ENCODE measurements at regions not wholly inside any gene's neighbourhood (a gene's known extent, or its start where the extent isn't known, plus 50 kb on each side); places are given as distances from the start of the nearest gene placed in this dataset.
"Not testable (repeated sequence)": the region's sequence is repeated elsewhere in the genome, so short reads cannot be mapped to it uniquely, and the experiment has no call there.

DNA sequence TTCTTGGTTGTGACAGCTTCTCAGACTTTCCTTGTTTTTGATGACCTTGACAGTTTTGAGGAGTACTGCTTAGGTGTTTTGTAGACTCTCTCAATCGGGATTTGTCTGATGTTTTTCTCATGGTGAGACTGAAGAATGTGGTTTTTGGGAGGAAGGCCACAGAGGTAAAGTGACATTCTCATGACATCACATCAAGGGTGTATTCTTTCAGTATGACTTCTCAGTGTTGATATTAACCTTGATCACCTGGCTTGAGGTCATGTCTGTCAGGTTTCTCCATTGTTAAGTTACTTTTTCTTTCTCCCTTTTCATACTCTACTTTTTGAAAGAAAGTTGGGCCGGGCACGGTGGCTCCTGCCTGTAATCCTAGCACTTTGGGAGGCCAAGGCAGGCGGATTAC lies 269.9 kb downstream of the ZNF37A start:
- DNase-seq = not testable (repeated sequence)

DNA sequence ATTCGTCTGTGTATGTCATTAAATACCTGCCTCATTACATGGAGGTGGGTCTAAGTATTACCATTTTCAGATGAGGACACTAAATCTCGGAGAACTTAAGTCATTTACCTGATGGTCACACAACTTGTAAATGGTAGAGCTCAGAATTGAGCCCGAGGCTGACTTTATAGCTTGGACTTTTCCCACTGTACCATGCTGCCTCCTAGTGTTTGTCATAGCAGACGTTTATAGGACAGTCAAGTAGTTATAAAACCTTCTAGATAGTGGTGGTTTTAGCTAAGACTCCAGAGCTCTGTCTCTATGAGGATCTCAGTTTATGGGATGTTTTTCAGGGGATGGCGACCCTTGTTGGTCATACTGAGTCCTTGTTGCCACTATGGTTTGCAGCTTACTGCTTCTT lies 271.8 kb downstream of the ZNF37A start:
- not testable (repeated sequence) for DNase-seq

DNA sequence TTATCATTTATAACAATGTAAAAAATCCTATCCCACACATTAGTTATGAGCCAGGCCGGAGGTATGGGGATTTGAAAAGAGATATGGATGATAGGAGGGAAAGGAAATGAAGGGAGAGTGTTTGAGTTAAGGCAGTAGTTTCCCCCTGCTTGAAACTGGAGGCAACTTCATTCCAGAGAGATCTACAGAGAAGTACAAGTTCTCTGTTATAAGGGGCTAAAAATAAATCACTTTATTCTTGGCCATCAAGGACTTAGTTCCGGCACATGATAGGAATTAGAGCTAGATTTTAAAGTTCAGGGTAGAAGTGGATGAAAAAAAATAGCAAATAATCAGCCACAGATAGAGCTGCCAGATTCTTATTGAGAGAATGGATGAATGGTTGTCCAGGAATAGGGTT lies 289.7 kb downstream of the ZNF37A start:
- not testable (repeated sequence) for DNase-seq

DNA sequence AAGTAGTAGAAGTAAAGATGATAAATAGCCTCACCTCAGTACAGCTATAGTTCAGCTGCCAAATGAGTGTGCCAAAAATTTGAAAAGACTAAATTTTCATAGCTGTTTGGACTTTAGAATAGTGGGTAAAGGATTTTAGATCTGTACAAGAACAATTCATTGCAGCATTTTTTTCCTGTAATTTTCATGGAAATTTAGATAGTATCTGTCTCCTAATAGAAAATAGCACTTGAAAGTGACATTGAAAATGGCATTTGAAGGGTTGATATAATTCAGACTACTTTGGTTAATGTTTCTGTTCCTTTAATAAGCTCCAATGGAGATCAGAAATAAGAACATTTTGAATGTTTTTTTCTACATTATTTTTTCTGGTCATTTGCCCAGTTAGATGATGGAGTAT lies 292.7 kb downstream of the ZNF37A start:
- DNase-seq = not testable (repeated sequence)

DNA sequence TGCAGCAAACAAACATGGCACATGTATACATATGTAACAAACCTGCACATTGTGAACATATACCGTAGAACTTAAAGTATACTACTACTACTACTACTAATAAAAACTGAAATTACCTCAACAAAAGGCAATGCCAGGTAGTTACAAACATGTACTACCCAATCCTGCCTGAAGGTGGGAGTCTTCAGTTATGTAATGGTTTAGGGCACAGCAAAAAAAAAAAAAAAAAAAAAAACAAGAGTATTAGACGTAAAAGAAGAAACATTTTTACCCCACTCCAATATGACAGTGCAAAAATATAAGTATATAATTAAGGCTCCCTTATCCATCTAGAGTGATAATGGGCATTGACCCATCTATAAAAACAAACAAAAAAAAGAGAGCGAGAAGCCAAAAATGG lies 296.6 kb downstream of the ZNF37A start:
- not testable (repeated sequence) for DNase-seq

DNA sequence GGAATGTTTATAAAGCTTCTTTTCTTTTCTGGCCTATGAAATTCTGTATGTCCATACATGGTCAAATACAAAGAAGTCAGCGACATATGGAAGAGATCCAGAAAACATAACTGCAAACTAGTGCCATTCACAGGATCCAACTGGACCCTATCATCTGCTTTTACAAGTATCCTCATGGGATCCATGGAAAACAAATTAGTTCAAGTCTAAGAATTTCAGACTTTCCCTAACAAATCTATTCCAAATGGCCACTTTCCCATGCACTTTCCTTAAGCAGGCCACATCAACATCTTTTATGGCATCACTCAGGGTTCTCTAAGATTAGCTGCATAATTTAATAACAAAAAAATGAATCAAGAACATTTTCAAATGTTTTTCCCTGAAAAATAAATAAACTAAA lies 301.3 kb downstream of the ZNF37A start:
- not testable (repeated sequence) for DNase-seq

DNA sequence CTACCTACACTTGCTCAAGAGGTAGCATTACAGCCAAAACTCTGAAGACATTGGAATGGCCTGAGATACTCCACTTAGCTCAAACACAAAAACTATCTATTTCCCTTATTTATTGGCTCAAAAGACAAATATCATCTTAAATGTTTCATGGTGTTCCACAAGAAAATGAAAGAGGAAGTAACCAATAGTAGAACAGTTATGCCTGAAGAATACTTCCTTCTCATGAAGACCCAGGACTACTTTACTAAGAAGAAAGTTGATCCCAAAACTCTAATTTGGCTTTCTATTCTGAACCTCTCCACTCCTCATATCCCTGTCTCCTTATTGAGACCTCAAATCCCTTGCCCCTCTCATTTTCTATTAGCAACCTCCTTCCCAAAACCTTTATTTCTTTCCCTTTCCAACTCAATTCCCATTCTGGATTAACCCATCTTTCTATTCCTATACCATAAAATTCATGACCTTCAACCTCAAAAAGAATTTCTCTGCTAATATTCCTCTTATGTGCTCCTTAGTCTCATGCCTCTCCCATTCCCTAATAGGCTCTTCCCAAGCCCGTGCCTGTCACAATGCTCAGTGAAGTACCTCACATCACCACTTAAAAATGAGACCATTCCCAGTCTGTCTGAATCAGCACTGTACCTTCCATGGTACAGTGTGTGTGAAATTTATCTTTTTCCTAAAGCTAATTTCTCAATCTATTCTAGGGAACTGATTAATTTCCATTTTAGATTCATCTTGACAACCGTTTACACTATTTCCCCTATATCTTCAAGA lies 302.2 kb downstream of the ZNF37A start:
- not testable (repeated sequence) for DNase-seq

DNA sequence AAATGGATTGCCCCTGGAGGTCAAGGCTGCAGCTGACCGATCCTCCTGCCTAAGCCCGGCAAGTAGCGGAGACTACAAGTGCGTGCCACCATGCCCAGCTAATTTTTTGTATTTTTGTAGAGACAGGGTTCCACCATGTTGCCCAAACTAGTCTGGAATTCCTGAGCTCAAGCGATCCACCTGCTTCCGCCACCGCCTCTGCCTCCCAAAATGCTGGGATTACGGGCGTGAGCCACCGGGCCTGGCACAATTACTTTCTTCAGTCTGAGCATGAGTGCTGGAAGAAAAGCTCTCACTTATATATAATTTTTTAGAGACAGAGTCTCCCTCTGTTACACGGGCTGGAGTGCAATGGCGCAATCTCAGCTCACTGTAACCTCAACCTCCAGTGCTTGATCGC lies 307.4 kb downstream of the ZNF37A start:
- not testable (repeated sequence) for DNase-seq

DNA sequence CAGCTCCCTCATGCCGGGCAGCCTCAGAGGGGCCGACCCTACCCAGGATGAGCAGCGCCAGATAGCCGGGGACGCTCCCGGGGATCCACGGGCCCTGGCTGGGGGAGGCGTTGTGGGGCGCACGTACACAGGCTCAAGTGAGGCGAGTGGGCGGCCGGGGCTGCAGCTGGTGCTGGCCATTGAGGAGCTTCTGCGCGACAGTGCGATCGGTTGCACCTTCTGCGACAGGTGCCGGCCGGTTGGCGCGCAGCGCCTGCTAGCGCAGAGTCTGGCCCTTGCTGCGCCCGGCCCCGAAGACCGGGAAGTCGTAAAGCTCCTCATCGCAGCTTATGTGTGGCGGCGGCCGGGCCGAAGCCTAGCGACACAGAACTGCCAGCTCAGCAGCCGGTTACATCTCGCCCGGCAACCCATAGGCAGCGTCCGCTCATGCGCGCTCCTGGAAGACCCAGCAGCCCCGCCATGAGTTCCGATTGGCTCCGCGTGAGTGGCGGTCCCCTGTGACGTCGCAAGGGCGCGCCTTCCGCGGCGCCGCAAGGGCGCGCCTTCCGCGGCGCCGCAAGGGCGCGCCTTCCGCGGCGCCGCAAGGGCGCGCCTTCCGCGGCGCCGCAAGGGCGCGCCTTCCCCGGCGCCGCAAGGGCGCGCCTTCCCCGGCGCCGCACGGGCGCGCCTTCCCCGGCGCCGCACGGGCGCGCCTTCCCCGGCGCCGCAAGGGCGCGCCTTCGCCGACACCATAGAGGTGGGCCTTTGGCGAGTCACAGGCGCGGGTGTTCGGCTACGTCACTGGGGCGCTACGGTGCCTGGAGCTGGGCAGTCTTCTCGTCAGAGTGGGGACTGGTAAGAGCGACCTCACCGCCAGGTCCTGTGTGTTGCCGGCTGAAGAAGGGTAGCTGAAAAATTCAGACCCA lies 308.6 kb downstream of the ZNF37A start:
- peak; percentile 95 for DNase-seq

DNA sequence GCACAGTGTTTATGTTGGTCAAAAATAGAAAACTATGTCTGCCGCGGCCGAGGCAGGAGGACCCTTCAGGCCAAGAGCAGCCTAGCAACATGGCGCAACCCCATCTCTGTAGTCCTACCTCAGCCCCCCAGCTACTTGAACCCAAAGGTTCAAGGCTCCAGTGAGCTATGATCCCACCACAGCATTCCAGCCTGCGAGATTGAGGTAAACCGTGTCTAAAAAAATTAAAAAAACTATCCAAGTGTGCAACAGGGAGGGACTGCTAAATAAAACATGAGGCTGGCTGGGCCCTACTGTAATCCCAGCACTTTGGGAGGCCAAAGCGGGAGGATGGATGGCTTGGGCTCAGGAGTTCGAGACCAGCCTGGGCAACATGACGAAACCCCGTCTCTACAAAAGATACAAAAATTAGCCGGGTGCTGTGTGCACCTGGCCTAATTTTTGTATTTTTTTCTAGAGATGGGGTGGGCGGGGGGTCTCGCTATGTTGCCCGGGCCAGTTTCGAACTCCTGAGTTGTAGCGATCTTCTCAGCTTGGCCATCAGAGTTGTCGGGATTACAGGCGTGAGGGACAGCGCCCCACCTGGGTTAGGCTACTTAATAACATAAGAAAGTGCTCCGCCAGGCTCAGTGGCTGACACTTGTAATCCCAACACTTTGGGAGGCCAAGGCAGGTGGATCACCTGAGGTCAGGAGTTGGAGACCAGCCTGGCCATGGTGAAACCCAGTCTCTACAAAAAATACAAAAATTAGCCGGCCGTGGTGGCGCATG lies 309.4 kb downstream of the ZNF37A start:
- not testable (repeated sequence) for DNase-seq

DNA sequence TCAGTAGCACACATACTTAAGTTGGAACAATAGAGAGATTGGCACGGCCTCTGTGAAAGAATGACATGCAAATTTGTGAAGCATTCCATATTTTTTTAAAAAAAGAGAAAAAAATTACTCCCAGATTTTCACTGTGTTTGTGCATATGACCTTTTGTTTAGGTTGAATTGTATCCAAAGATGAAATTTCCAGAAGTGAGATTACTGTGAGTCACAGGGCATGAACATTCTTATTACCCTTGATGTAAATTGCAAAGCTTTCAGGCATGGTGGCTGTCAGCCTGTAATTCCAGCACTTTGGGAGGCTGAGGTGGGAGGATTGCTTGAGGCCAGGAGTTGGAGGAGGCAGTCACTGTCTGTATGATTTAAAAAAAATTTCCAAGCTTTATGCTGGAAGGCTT lies 329.5 kb downstream of the ZNF37A start:
- DNase-seq = not testable (repeated sequence)

DNA sequence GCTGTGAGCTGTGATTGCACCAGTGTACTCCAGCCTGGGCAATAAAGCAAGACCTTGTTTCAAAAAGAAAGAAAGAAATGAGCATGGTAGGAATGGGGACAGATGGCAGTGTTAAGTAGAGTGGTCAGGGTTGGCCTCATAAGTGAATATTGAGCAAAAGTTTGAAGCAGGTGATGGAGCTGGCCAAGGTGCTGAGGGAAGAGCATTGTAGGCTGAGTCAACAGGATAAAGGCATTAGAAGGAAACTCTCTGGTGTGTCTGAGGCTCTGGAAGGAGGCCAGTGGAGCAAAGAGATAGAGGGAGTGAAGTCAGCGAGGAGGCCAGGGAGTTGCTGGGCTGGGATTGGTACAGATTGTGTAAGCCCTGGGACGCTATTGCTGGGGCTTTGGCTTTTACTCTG lies 336.1 kb downstream of the ZNF37A start:
- DNase-seq = not testable (repeated sequence)

DNA sequence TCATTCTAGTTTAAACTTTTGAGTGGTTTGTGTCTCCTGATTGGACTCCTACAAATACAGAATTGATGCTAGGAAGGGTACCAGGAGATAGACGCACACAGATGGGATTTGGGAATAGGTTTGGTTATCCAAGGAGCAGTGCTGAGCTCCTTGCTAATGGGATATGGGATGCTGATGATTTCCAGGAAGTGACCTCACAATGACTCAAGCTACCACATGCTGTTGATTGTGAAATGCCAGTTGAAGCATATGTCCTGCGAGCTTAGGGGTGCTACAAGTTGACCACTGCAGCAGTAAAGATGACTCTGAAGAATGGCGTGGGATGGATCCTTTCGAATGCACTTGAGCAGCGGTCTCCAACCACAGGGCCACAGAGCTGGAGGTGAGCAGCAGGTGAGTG lies 343.2 kb downstream of the ZNF37A start:
- not testable (repeated sequence) for DNase-seq

DNA sequence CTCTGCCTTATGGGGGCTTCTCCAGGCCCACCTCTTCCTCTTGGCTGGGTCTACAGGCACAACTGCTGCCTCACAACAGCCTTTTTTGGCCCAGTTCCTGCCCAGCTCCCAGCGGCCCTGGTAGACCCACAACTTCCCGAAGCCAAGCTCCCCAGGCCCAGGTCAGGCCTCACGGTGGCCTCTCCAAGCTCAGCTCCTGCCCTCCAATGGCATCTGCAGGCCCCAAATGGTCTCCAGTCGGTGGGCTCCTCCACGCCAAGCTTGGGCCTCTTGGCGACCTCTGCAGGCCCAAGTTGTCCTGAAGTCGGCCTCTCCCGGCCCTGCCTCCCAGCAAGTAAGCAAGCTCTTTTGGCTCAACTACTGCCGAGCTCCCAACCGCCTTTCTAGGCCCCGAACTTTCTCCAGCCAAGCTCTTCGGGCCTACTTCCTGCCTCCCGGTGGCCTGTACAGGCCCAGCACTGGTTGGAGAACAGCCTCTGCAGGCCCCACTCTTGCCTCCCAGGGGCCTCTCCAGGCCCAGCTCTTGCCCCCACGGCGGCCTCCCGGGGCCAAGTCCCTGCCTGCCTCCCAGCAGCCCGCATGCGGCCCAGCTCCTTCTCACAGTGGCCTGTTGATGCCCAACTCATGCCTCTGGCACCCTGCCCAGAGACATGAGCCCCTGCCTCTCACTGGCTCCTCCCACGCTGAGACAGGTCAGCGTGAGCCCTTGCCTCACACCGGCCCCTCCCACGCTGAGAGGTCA lies 354.6 kb downstream of the ZNF37A start:
- DNase-seq = not testable (repeated sequence)

DNA sequence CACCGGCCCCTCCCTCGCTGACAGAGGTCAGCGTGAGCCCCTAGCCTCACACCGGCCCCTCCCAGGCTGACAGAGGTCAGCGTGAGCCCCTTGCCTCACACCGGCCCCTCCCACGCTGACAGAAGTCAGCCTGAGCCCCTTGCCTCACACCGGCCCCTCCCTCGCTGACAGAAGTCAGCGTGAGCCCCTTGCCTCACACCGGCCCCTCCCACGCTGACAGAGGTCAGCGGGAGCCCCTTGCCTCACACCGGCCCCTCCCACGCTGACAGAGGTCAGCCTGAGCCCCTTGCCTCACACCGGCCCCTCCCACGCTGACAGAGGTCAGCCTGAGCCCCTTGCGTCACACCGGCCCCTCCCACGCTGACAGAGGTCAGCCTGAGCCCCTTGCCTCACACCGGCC lies 355.5 kb downstream of the ZNF37A start:
- DNase-seq = not testable (repeated sequence)

DNA sequence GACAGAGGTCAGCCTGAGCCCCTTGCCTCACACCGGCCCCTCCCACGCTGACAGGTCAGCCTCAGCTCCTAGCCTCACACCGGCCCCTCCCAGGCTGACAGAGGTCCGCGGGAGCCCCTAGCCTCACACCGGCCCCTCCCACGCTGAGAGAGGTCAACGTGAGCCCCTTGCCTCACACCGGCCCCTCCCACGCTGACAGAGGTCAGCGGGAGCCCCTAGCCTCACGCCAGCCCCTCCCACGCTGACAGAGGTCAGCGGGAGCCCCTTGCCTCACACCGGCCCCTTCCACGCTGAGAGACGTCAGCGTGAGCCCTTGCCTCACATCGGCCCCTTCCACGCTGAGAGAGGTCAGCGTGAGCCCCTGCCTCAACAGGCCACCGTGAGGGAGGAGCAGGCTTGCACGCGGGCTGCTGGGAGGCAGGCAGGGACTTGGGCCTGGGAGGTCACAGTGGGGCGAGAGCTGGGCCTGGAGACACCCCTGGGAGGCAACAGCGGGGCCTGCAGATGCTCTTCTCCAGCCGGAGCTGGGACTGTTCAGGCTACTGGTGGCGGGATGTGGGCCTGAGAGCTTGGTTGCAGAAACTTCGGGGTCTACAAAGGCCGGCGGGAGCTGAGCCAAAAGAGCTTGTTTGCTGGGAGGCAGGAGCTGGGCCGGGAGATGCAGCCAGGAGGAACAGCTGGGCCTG lies 356.4 kb downstream of the ZNF37A start:
- DNase-seq = not testable (repeated sequence)

DNA sequence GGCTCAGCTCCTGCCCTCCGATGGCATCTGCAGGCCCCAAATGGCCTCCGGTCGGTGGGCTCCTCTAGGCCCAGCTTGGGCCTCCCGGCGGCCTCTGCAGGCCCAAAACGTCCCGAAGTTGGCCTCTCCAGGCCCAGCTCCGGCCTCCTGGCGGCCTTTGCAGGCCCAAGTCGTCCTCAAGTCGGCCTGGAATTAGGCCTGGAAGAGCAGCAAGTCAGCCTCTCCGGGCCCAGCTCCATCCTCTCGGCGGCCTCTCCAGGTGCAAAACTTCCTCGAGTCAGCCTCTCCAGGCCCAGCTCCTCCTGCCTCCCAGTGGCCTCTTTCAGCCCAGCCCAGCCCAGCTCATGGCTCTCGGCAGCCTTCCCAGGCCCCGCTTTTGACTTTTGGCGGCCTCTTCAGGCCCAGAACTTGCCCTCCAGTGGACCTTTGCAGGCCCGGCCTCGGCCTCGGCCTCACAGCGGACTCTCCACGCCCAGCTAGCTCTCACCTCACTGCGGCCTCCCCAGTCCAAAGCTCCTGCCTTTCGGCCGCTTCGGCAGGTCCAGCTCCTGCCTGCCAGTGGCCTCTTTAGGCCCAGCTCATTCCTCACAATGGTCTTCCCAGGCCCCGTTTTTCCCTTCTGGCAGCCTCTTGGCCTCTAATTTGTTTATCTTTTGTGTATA lies 357.3 kb downstream of the ZNF37A start:
- not testable (repeated sequence) for DNase-seq

Measured in stimulated activated naive CD4-positive, alpha-beta T cell treated with Interleukin-2 at 50 U/mL for 16 hours (primary cell).